PC-3 (cell line): ENCODE measurements at regions not wholly inside any gene's neighbourhood (a gene's known extent, or its start where the extent isn't known, plus 50 kb on each side); places are given as distances from the start of the nearest gene placed in this dataset.

Experiments used
- CTCF ChIP-seq: fragments of 300-600 bp; sonication (generic); conservative IDR thresholded peaks from 2 replicates; pipeline ENCODE4 v1.5.1; 2017; ENCODE audit warnings: antibody characterized with exemption, low read depth, mild to moderate bottlenecking, low read length
- EZH2 ChIP-seq: fragments of 300-600 bp; sonication (generic); IDR thresholded peaks from one replicate; pipeline ENCODE4 v1.6.1; 2017; ENCODE audit warnings: antibody characterized with exemption, mild to moderate bottlenecking, low read length; ENCODE audit not compliant: unreplicated experiment
- EZH2phosphoT487 ChIP-seq: fragments of 300-600 bp; sonication (generic); IDR thresholded peaks from 2 replicates; pipeline ENCODE4 v1.6.1; 2018; ENCODE audit warnings: mild to moderate bottlenecking, antibody characterized with exemption, low read length, borderline replicate concordance

DNA sequence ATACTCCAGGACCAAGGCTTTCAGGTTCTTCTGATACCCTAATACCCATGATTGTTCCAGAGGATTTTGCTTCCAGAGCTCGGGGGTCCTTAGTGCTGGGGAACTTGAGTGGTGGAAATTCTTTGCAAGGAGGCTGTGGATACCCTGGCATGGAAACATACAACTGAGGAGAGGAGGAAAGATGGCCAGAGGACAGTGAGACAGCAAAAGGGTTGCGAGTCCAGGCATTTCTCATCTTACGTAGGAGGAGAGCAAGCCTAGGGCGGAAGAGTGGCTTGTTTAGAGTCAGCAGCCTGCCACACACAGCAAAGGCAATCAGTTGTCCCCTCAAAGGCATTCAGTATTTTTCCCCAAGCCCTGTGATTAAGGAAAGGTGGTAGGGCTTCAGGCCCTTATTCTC is 73.5 kb downstream of the ADM start:
- TF ChIP-seq CTCF (no peak), EZH2 (no peak), EZH2phosphoT487 (no peak)
